ENCODE measurements at regions not wholly inside any gene's neighbourhood (a gene's known extent, or its start where the extent isn't known, plus 50 kb on each side); places are given as distances from the start of the nearest gene placed in this dataset.

- TF ChIP-seq CTCF (IDR thresholded peaks at IDR 0.05), result no peak
- TF ChIP-seq EZH2 (IDR thresholded peaks at IDR 0.05), result no peak
- no peak for TF ChIP-seq EZH2phosphoT487 (IDR thresholded peaks at IDR 0.05)
Measured at GRCh38 chr2:7417845-7418742, 500.9 kb downstream of the RNF144A start.

GRCh38 chr2:7419186-7419585, 502.0 kb downstream of the RNF144A start:
- H3K27ac Mint-ChIP-seq, result no peak overlapping the region
- no peaks in the 10 kb centered on the region for H3K27me3 ChIP-seq
- no peaks in the 10 kb centered on the region for H3K9me3 ChIP-seq (ENCODE audit: low read depth)
- H2AFZ ChIP-seq (replicated peaks), result no peak overlapping the region
- H3K4me3 ChIP-seq, result no peak overlapping the region
- H3K79me2 ChIP-seq (ENCODE audit: low read depth), result no peaks in the 10 kb centered on the region
- no peaks in the 10 kb centered on the region for H3K36me3 ChIP-seq
- TF ChIP-seq EZH2 (IDR thresholded peaks at IDR 0.05) (no peak), EZH2phosphoT487 (IDR thresholded peaks at IDR 0.05) (no peak), CTCF (IDR thresholded peaks at IDR 0.05) (no peak)
- no peaks in the 10 kb centered on the region for H3K36me3 Mint-ChIP-seq
- H3K27me3 Mint-ChIP-seq (ENCODE audit: insufficient read depth, low read depth), result peaks cover 5% of the 10 kb centered on the region
- no peaks in the 10 kb centered on the region for H3F3A ChIP-seq (ENCODE audit: low read depth)
- H4K20me1 ChIP-seq (ENCODE audit: low read depth), result no peaks in the 10 kb centered on the region
- H3K9ac ChIP-seq, result no peak overlapping the region
- DNase-seq (ENCODE audit: low spot score), result no peak
- peaks cover 12% of the 10 kb centered on the region for H3K4me1 ChIP-seq
- peaks cover 7% of the 10 kb centered on the region for H3K4me1 Mint-ChIP-seq
- no peak overlapping the region for H3K4me2 ChIP-seq
- H3K27ac ChIP-seq, result no peak overlapping the region
- no peak overlapping the region for H3K4me3 Mint-ChIP-seq
- H3K9me3 Mint-ChIP-seq, result peaks cover 2% of the 10 kb centered on the region

More at GRCh38 chr2:7417845-7418742, 500.9 kb downstream of the RNF144A start:
- no peak overlapping the region for H3K9ac ChIP-seq
- Mint-ChIP-seq H3K36me3 (no peaks in the 10 kb centered on the region), H3K9me3 (peaks cover 5% of the 10 kb centered on the region), H3K4me1 (peaks cover 7% of the 10 kb centered on the region), H3K27me3 (ENCODE audit: insufficient read depth, low read depth) (peaks cover 5% of the 10 kb centered on the region), H3K27ac (peak overlapping the region; percentile 72), H3K4me3 (no peak overlapping the region)
- H2AFZ ChIP-seq (replicated peaks), result peak overlapping the region; percentile 66
- no peaks in the 10 kb centered on the region for H3K9me3 ChIP-seq (ENCODE audit: low read depth)
- H4K20me1 ChIP-seq (ENCODE audit: low read depth), result no peaks in the 10 kb centered on the region
- H3K79me2 ChIP-seq (ENCODE audit: low read depth), result no peaks in the 10 kb centered on the region
- no peak overlapping the region for H3K27ac ChIP-seq
- H3K4me3 ChIP-seq, result no peak overlapping the region
- H3K4me2 ChIP-seq, result peak overlapping the region; percentile 38
- no peaks in the 10 kb centered on the region for H3K27me3 ChIP-seq
- peaks cover 12% of the 10 kb centered on the region for H3K4me1 ChIP-seq
- H3K36me3 ChIP-seq, result no peaks in the 10 kb centered on the region
- H3F3A ChIP-seq (ENCODE audit: low read depth), result no peaks in the 10 kb centered on the region
- DNase-seq (ENCODE audit: low spot score), result peak; percentile 21

- H3K27ac ChIP-seq, result no peak overlapping the region
- H3K4me3 ChIP-seq, result no peak overlapping the region
- no peak for TF ChIP-seq CTCF (IDR thresholded peaks at IDR 0.05)
- no peak for TF ChIP-seq EZH2 (IDR thresholded peaks at IDR 0.05)
- TF ChIP-seq EZH2phosphoT487 (IDR thresholded peaks at IDR 0.05), result no peak
- no peaks in the 10 kb centered on the region for H3F3A ChIP-seq (ENCODE audit: low read depth)
- Mint-ChIP-seq H3K36me3 (no peaks in the 10 kb centered on the region), H3K4me1 (peaks cover 7% of the 10 kb centered on the region), H3K9me3 (peaks cover 2% of the 10 kb centered on the region), H3K27ac (peak overlapping the region; percentile 6), H3K4me3 (no peak overlapping the region), H3K27me3 (ENCODE audit: insufficient read depth, low read depth) (peaks cover 5% of the 10 kb centered on the region)
- no peak overlapping the region for H3K4me2 ChIP-seq
- H3K27me3 ChIP-seq, result no peaks in the 10 kb centered on the region
- no peak overlapping the region for H3K9ac ChIP-seq
- H3K79me2 ChIP-seq (ENCODE audit: low read depth), result no peaks in the 10 kb centered on the region
- H3K9me3 ChIP-seq (ENCODE audit: low read depth), result no peaks in the 10 kb centered on the region
- H2AFZ ChIP-seq (replicated peaks), result no peak overlapping the region
- H3K36me3 ChIP-seq, result no peaks in the 10 kb centered on the region
- peaks cover 12% of the 10 kb centered on the region for H3K4me1 ChIP-seq
- no peak for DNase-seq (ENCODE audit: low spot score)
- no peaks in the 10 kb centered on the region for H4K20me1 ChIP-seq (ENCODE audit: low read depth)
Measured at GRCh38 chr2:7419814-7420311, 502.7 kb downstream of the RNF144A start.
